OCI-LY7 (cell line): ENCODE measurements at regions not wholly inside any gene's neighbourhood (a gene's known extent, or its start where the extent isn't known, plus 50 kb on each side); places are given as distances from the start of the nearest gene placed in this dataset.

Source experiments
- CTCF ChIP-seq: fragments of 200-600 bp; sonication (generic); conservative IDR thresholded peaks from 2 replicates; pipeline ENCODE4 v1.5.1; 2014; ENCODE audit warnings: mild to moderate bottlenecking, antibody characterized with exemption, low read length, moderate library complexity, mixed read lengths
- EZH2phosphoT487 ChIP-seq: fragments of 200-600 bp; sonication (generic); IDR thresholded peaks from 2 replicates; pipeline ENCODE4 v1.6.1; 2018; ENCODE audit warnings: low read depth, borderline replicate concordance, mild to moderate bottlenecking, mixed run types, antibody characterized with exemption, low read length, moderate library complexity, mixed read lengths

GRCh38 chr4:45876235-45876890 lies 247.5 kb downstream of the GABRG1 start:
- no peak for TF ChIP-seq CTCF
- TF ChIP-seq EZH2phosphoT487: no peak
